H9 (cell line): ENCODE measurements at regions not wholly inside any gene's neighbourhood (a gene's known extent, or its start where the extent isn't known, plus 50 kb on each side); places are given as distances from the start of the nearest gene placed in this dataset.

Experiments used
- DNase-seq: peaks from one replicate; pipeline ENCODE4 v3.0.0-alpha.2; 2017
- H2AFZ ChIP-seq: one replicate; pipeline ENCODE4 v1.6.1; 2013; ENCODE audit warnings: mild to moderate bottlenecking, low read length, control low read depth, moderate library complexity
- H2AK5ac ChIP-seq: 2 replicates; pipeline ENCODE4 v1.6.1; 2013; ENCODE audit warnings: low read length, control low read depth, mixed read lengths; ENCODE audit not compliant: insufficient read length
- H2BK120ac ChIP-seq: one replicate; pipeline ENCODE4 v1.6.1; 2013; ENCODE audit warnings: low read depth, mild to moderate bottlenecking, low read length, control low read depth, inconsistent platforms; ENCODE audit not compliant: poor library complexity, severe bottlenecking
- H2BK12ac ChIP-seq: 2 replicates; pipeline ENCODE4 v1.6.1; 2013; ENCODE audit warnings: low read length, control low read depth, mixed read lengths, low read depth; ENCODE audit not compliant: insufficient read length
- H2BK15ac ChIP-seq: 2 replicates; pipeline ENCODE4 v1.6.1; 2013; ENCODE audit warnings: low read depth, low read length, control low read depth
- H2BK20ac ChIP-seq: one replicate; pipeline ENCODE4 v1.6.1; 2013; ENCODE audit warnings: low read depth, mild to moderate bottlenecking, low read length, control low read depth, inconsistent platforms; ENCODE audit not compliant: poor library complexity, severe bottlenecking
- H2BK5ac ChIP-seq: 2 replicates; pipeline ENCODE4 v1.6.1; 2013; ENCODE audit warnings: low read length, control low read depth, mixed read lengths; ENCODE audit not compliant: insufficient read length
- H3K14ac ChIP-seq: 2 replicates; pipeline ENCODE4 v1.6.1; 2013; ENCODE audit warnings: low read length, control low read depth; ENCODE audit not compliant: insufficient read depth
- H3K18ac ChIP-seq: 2 replicates; pipeline ENCODE4 v1.6.1; 2013; ENCODE audit warnings: low read depth, mild to moderate bottlenecking, mixed read lengths, low read length, control low read depth; ENCODE audit not compliant: insufficient read length
- H3K23ac ChIP-seq: 2 replicates; pipeline ENCODE4 v1.6.1; 2013; ENCODE audit warnings: low read length, control low read depth, mixed read lengths, low read depth; ENCODE audit not compliant: insufficient read length
- H3K23me2 ChIP-seq: 2 replicates; pipeline ENCODE4 v1.6.1; 2013; ENCODE audit warnings: low read depth, mild to moderate bottlenecking, mixed read lengths, low read length, control low read depth; ENCODE audit not compliant: insufficient read length, poor library complexity, severe bottlenecking
- H3K27ac ChIP-seq: 2 replicates; pipeline ENCODE4 v1.5.1; 2013; ENCODE audit warnings: low read length, control low read depth, mixed read lengths, low read depth; ENCODE audit not compliant: insufficient read length
- H3K27me3 ChIP-seq: 2 replicates; pipeline ENCODE4 v1.6.1; 2013; ENCODE audit warnings: low read length, control low read depth, inconsistent platforms; ENCODE audit not compliant: insufficient read depth
- H3K4ac ChIP-seq: 2 replicates; pipeline ENCODE4 v1.6.1; 2013; ENCODE audit warnings: low read depth, mild to moderate bottlenecking, control low read depth, inconsistent platforms, low read length, moderate library complexity
- H3K4me1 ChIP-seq: 2 replicates; pipeline ENCODE4 v1.6.1; 2013; ENCODE audit warnings: low read length, control low read depth, inconsistent platforms; ENCODE audit not compliant: insufficient read depth
- H3K4me2 ChIP-seq: 2 replicates; pipeline ENCODE4 v1.6.1; 2013; ENCODE audit warnings: low read length, control low read depth, mixed read lengths; ENCODE audit not compliant: insufficient read length, insufficient read depth
- H3K56ac ChIP-seq: 2 replicates; pipeline ENCODE4 v1.6.1; 2013; ENCODE audit warnings: low read depth, mild to moderate bottlenecking, mixed read lengths, low read length, control low read depth; ENCODE audit not compliant: insufficient read length
- H3K79me1 ChIP-seq: 2 replicates; pipeline ENCODE4 v1.6.1; 2013; ENCODE audit warnings: low read depth, mild to moderate bottlenecking, moderate library complexity, low read length, control low read depth, inconsistent platforms; ENCODE audit not compliant: insufficient read depth, poor library complexity, severe bottlenecking
- H3K79me2 ChIP-seq: 2 replicates; pipeline ENCODE4 v1.6.1; 2013; ENCODE audit warnings: low read length, control low read depth, inconsistent platforms; ENCODE audit not compliant: insufficient read depth
- H3K9ac ChIP-seq: 2 replicates; pipeline ENCODE4 v1.6.1; 2013; ENCODE audit warnings: low read length, control low read depth, mixed read lengths; ENCODE audit not compliant: insufficient read length; ENCODE audit errors: extremely low read depth
- H3K9me3 ChIP-seq: one replicate; pipeline ENCODE4 v1.6.1; 2013; ENCODE audit warnings: low read depth, low read length, inconsistent platforms; ENCODE audit not compliant: control insufficient read depth
- H3T11ph ChIP-seq: one replicate; pipeline ENCODE4 v1.6.1; 2013; ENCODE audit warnings: mild to moderate bottlenecking, low read length, control low read depth, inconsistent platforms
- H4K20me1 ChIP-seq: one replicate; pipeline ENCODE4 v1.6.1; 2013; ENCODE audit not compliant: control insufficient read depth, insufficient read length, insufficient read depth
- H4K5ac ChIP-seq: 2 replicates; pipeline ENCODE4 v1.6.1; 2013; ENCODE audit warnings: low read depth, mild to moderate bottlenecking, mixed read lengths, low read length, control low read depth; ENCODE audit not compliant: insufficient read length
- H4K8ac ChIP-seq: replicated peaks from 2 replicates; pipeline ENCODE4 v1.6.1; 2013; ENCODE audit warnings: low read length, control low read depth, mixed read lengths, low read depth; ENCODE audit not compliant: insufficient read length
- H4K91ac ChIP-seq: 2 replicates; pipeline ENCODE4 v1.6.1; 2013; ENCODE audit warnings: low read depth, mild to moderate bottlenecking, moderate library complexity, mixed read lengths, low read length, control low read depth; ENCODE audit not compliant: insufficient read length
- H3K27ac Mint-ChIP-seq, 3 experiments: 2 replicates in 2 of 3; 3 replicates in 1 of 3; pipeline ENCODE4 v1.8.0; 2020 to 2021; ENCODE audit warnings: mixed read lengths in 3 of 3, mild to moderate bottlenecking in 1 of 3, moderate library complexity in 1 of 3
- H3K27me3 Mint-ChIP-seq: 2 replicates; pipeline ENCODE4 v1.8.0; 2021; ENCODE audit warnings: low read depth, mild to moderate bottlenecking, moderate library complexity, mixed read lengths
- H3K36me3 Mint-ChIP-seq, 3 experiments: 2 replicates in 2 of 3; 3 replicates in 1 of 3; pipeline ENCODE4 v1.8.0; 2020 to 2021; ENCODE audit warnings: low read depth in 3 of 3, mixed read lengths in 3 of 3; ENCODE audit not compliant: insufficient read depth in 1 of 3
- H3K4me1 Mint-ChIP-seq, 2 experiments: 2 replicates each; pipeline ENCODE4 v1.8.0; 2020; ENCODE audit warnings: mixed read lengths in 2 of 2
- H3K4me3 Mint-ChIP-seq, 2 experiments: 2 replicates in 1 of 2; 3 replicates in 1 of 2; pipeline ENCODE4 v1.8.0; 2020 to 2021; ENCODE audit warnings: mild to moderate bottlenecking in 2 of 2, mixed read lengths in 2 of 2, moderate library complexity in 1 of 2
- H3K9me3 Mint-ChIP-seq, 2 experiments: 2 replicates in 1 of 2; 3 replicates in 1 of 2; pipeline ENCODE4 v1.8.0; 2020; ENCODE audit warnings: mild to moderate bottlenecking in 2 of 2, mixed read lengths in 2 of 2, moderate library complexity in 1 of 2
- CTCF ChIP-seq: fragments of 200-600 bp; sonication (generic); conservative IDR thresholded peaks from 3 replicates; pipeline ENCODE4 v1.8.0; 2021; ENCODE audit warnings: antibody characterized with exemption, mild to moderate bottlenecking
- WGBS: extraction: QIAGEN DNeasy Blood & Tissue Kit; methylation state at CpG from one replicate; pipeline ENCODE4 v1.1.7; 2013; ENCODE audit warnings: missing lambda C conversion rate, low lambda C conversion rate, mixed read lengths; ENCODE audit not compliant: insufficient read length; ENCODE audit errors: extremely low coverage; 5-methylcytosine and 5-hydroxymethylcytosine counted together

DNA sequence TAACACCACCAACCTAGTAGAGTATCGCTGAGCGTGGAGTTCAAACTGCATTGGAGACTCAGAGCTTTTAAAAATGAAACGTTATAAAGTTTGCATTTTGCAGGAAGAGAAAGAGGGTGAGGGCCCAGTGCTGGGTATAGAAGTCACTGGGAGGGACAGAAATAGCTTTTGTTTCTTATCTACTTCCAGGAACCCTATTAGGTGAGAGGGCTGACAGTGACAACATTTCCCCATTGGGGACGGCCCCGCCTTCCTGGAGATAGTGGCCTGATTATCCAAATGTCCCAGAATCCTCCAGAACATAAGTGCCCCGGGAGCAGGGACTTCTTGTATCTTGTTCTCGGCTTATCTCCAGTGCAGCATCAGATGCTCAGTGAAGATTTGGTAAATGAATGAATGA is 574.9 kb downstream of the PTPRU start:
- no peaks in the 10 kb centered on the region for H3K79me2 ChIP-seq
- no peak overlapping the region for H3K27ac ChIP-seq
- H3K9ac ChIP-seq, result no peak overlapping the region
- Mint-ChIP-seq H3K4me3 (no peak overlapping the region), H3K9me3 (no peaks in the 10 kb centered on the region), H3K27me3 (no peaks in the 10 kb centered on the region), H3K4me1 (peaks cover 3 to 20% of the 10 kb centered on the region in 2 experiments), H3K27ac (no peak overlapping the region), H3K36me3 (no peaks in the 10 kb centered on the region)
- no peak overlapping the region for H3T11ph ChIP-seq
- H3K4me2 ChIP-seq, result no peak overlapping the region
- no CpG with 5 or more reads among the region's 7 CpGs for WGBS
- no peaks in the 10 kb centered on the region for H3K27me3 ChIP-seq
- H3K79me1 ChIP-seq, result no peaks in the 10 kb centered on the region
- no peak overlapping the region for H3K4ac ChIP-seq
- no peak overlapping the region for H2BK20ac ChIP-seq
- H2BK120ac ChIP-seq, result no peak overlapping the region
- no peaks in the 10 kb centered on the region for H3K23me2 ChIP-seq
- H3K4me1 ChIP-seq, result no peaks in the 10 kb centered on the region
- no peak overlapping the region for H3K23ac ChIP-seq
- no peak overlapping the region for H2BK12ac ChIP-seq
- no peaks in the 10 kb centered on the region for H4K20me1 ChIP-seq
- H3K18ac ChIP-seq, result no peak overlapping the region
- no peak overlapping the region for H4K8ac ChIP-seq
- no peak overlapping the region for H2AK5ac ChIP-seq
- DNase-seq, result no peak
- no peak overlapping the region for H2AFZ ChIP-seq
- H3K9me3 ChIP-seq, result no peaks in the 10 kb centered on the region
- no peak overlapping the region for H3K56ac ChIP-seq
- no peak overlapping the region for H2BK5ac ChIP-seq
- TF ChIP-seq CTCF, result no peak
- H4K91ac ChIP-seq, result no peak overlapping the region
- H4K5ac ChIP-seq, result no peak overlapping the region
- no peak overlapping the region for H2BK15ac ChIP-seq
- no peak overlapping the region for H3K14ac ChIP-seq
